K562 (cell line): ENCODE measurements at regions not wholly inside any gene's neighbourhood (a gene's known extent, or its start where the extent isn't known, plus 50 kb on each side); places are given as distances from the start of the nearest gene placed in this dataset.

Experiments used
- ATAC-seq: fragments of 200-7000 bp; cut with Tn5 transposase; 3 replicates; pipeline ENCODE4 v1.9.1; 2020; ENCODE audit warnings: moderate library complexity
- BruUV-seq: library from RNA; stranded (reverse); fragments of 400-500 nt; replicated peaks from 2 replicates; lab custom pipeline; 2021; lab: Mats Ljungman, UMichigan
- CTCF ChIA-PET: fragments of 300-600 bp; formaldehyde crosslinking; extraction: SDS; loops from one replicate; lab custom pipeline; 2021; ENCODE audit warnings: low intra/inter-chr PET ratio; lab: Yijun Ruan, JAX
- POLR2A ChIA-PET: fragments of 300-600, 350-650 bp; sonication (Branson Sonifier 250); formaldehyde crosslinking; extraction: SDS; loops from one replicate; lab custom pipeline; 2021; ENCODE audit warnings: antibody characterized with exemption, inconsistent platforms; lab: Yijun Ruan, JAX
- DNase-seq, 4 experiments: peaks; one replicate each; pipeline versions ENCODE4 v3.0.0 to v3.0.0-alpha.2; 2011 to 2018; ENCODE audit warnings: low spot score in 3 of 4, mixed read lengths in 3 of 4; ENCODE audit errors: extremely low read depth in 1 of 4
- FAIRE-seq: peaks from 2 replicates; lab custom pipeline; 2011; peaks lifted over from hg19 to GRCh38; lab: Jason Lieb, UNC
- H2AFZ ChIP-seq: 2 replicates; pipeline ENCODE4 v1.6.0; 2011; ENCODE audit warnings: low read depth, low read length, control low read depth, inconsistent platforms
- H3K27ac ChIP-seq: fragments of 200-600 bp; 3 replicates; pipeline ENCODE4 v1.8.0; 2011; ENCODE audit warnings: low read depth, mild to moderate bottlenecking, control low read depth, inconsistent platforms, low read length, moderate library complexity, mixed read lengths; ENCODE audit errors: extremely low read depth
- H3K27me3 ChIP-seq, 2 experiments: fragments of 300-600 bp in 1 of 2; 2 replicates in 1 of 2; 3 replicates in 1 of 2; pipeline versions ENCODE4 v1.6.0 to v1.8.0; 2011; ENCODE audit warnings: inconsistent platforms in 2 of 2, low read length in 2 of 2, mild to moderate bottlenecking in 1 of 2, mixed read lengths in 1 of 2, moderate library complexity in 1 of 2; ENCODE audit not compliant: control insufficient read depth in 2 of 2, insufficient read depth in 2 of 2
- H3K36me3 ChIP-seq: fragments of 300-600 bp; 3 replicates; pipeline ENCODE4 v1.8.0; 2011; ENCODE audit warnings: mild to moderate bottlenecking, low read length, inconsistent platforms; ENCODE audit not compliant: control insufficient read depth, insufficient read depth
- H3K4me1 ChIP-seq, 2 experiments: fragments of 200-600 bp in 1 of 2; replicated peaks in 1 of 2; 2 replicates in 1 of 2; 3 replicates in 1 of 2; pipeline versions ENCODE4 v1.5.1 to v1.8.0; 2011; ENCODE audit warnings: inconsistent platforms in 2 of 2, low read length in 2 of 2, mild to moderate bottlenecking in 1 of 2, mixed read lengths in 1 of 2, moderate library complexity in 1 of 2; ENCODE audit not compliant: control insufficient read depth in 2 of 2, insufficient read depth in 2 of 2
- H3K4me2 ChIP-seq: 2 replicates; pipeline ENCODE4 v1.6.1; 2011; ENCODE audit warnings: low read length, control low read depth, inconsistent platforms, mixed read lengths; ENCODE audit not compliant: insufficient read depth
- H3K4me3 ChIP-seq: fragments of 200-600 bp; sonication (generic), shearing (Covaris generic); 2 replicates; pipeline ENCODE4 v1.5.1; 2016; ENCODE audit warnings: control low read depth, inconsistent platforms
- H3K79me2 ChIP-seq: fragments of 200-600 bp; 3 replicates; pipeline ENCODE4 v1.8.0; 2011; ENCODE audit warnings: low read length, inconsistent platforms; ENCODE audit not compliant: control insufficient read depth, insufficient read depth
- H3K9ac ChIP-seq, 2 experiments: 2 replicates each; pipeline versions ENCODE4 v1.6.0 to v1.6.1; 2011; ENCODE audit warnings: low read depth in 2 of 2, low read length in 2 of 2, control low read depth in 1 of 2, inconsistent platforms in 1 of 2, mild to moderate bottlenecking in 1 of 2, mixed read lengths in 1 of 2; ENCODE audit not compliant: insufficient read depth in 1 of 2
- H3K9me1 ChIP-seq: one replicate; pipeline ENCODE4 v1.6.0; 2011; ENCODE audit warnings: inconsistent platforms, mild to moderate bottlenecking, low read length, moderate library complexity; ENCODE audit not compliant: control insufficient read depth, insufficient read depth
- H3K9me3 ChIP-seq: replicated peaks from 2 replicates; pipeline ENCODE4 v1.5.1; 2011; ENCODE audit warnings: low read depth, low read length, inconsistent platforms; ENCODE audit not compliant: control insufficient read depth, insufficient read depth
- H4K20me1 ChIP-seq: replicated peaks from 2 replicates; pipeline ENCODE4 v1.6.1; 2011; ENCODE audit warnings: low read length, inconsistent platforms, mixed read lengths; ENCODE audit not compliant: control insufficient read depth, insufficient read depth
- ATF7 ChIP-seq: fragments of 450-650 bp; IDR thresholded peaks from 2 replicates; pipeline ENCODE4 v1.7.1; 2014; ENCODE audit warnings: mild to moderate bottlenecking, moderate library complexity
- BHLHE40 ChIP-seq: IDR thresholded peaks from 2 replicates; pipeline ENCODE4 v1.6.1; 2011; ENCODE audit warnings: low read length, improper control_type of control experiment
- BRCA1 ChIP-seq, 2 experiments: fragments of 450-650 bp in 1 of 2; sonication (generic) in 1 of 2; formaldehyde crosslinking in 1 of 2; IDR thresholded peaks; 2 replicates each; pipeline versions ENCODE4 v1.5.0 to v1.6.1; 2017 to 2020; ENCODE audit warnings: mild to moderate bottlenecking in 1 of 2, missing genetic modification reagents in 1 of 2
- CBX5 ChIP-seq: IDR thresholded peaks from 2 replicates; pipeline ENCODE4 v1.6.1; 2014; ENCODE audit warnings: low read depth, borderline replicate concordance
- COPS2 ChIP-seq: fragments of 450-650 bp; conservative IDR thresholded peaks from 2 replicates; pipeline ENCODE4 v1.6.1; 2016; ENCODE audit warnings: mild to moderate bottlenecking, moderate library complexity
- ETS2 ChIP-seq: IDR thresholded peaks from 2 replicates; pipeline ENCODE4 v1.6.1; 2016; ENCODE audit warnings: borderline replicate concordance, missing genetic modification characterization, mild to moderate bottlenecking, moderate library complexity, missing compliant biosample characterization; ENCODE audit not compliant: poor library complexity, severe bottlenecking
- ETV5 ChIP-seq: sonication (generic); formaldehyde crosslinking; IDR thresholded peaks from 2 replicates; pipeline ENCODE4 v1.4.0; 2020; ENCODE audit warnings: low read depth, mild to moderate bottlenecking, missing genetic modification reagents
- EWSR1 ChIP-seq: fragments of 450-650 bp; IDR thresholded peaks from 2 replicates; pipeline ENCODE4 v1.6.1; 2018; ENCODE audit warnings: borderline replicate concordance, mild to moderate bottlenecking, low read depth, moderate library complexity; ENCODE audit not compliant: partially characterized antibody
- FIP1L1 ChIP-seq: fragments of 200-400 bp; formaldehyde crosslinking; IDR thresholded peaks from 2 replicates; pipeline ENCODE4 v1.6.1; 2018; ENCODE audit warnings: mild to moderate bottlenecking, low read depth, low read length; ENCODE audit not compliant: poor library complexity, severe bottlenecking
- GATAD2A ChIP-seq: fragments of 450-650 bp; IDR thresholded peaks from 2 replicates; pipeline ENCODE4 v1.6.1; 2017
- MXI1 ChIP-seq: IDR thresholded peaks from 2 replicates; pipeline ENCODE4 v1.6.1; 2011; ENCODE audit warnings: low read depth, mild to moderate bottlenecking, improper control_type of control experiment, low read length
- PHF21A ChIP-seq: fragments of 450-650 bp; IDR thresholded peaks from 2 replicates; pipeline ENCODE4 v1.6.1; 2017; ENCODE audit warnings: low read depth, borderline replicate concordance
- RBM15 ChIP-seq: fragments of 200-400 bp; formaldehyde crosslinking; IDR thresholded peaks from 2 replicates; pipeline ENCODE4 v1.6.1; 2018; ENCODE audit warnings: mild to moderate bottlenecking, low read length, moderate library complexity; ENCODE audit not compliant: insufficient read depth
- SIN3B ChIP-seq: fragments of 450-650 bp; IDR thresholded peaks from 2 replicates; pipeline ENCODE4 v1.6.1; 2017; ENCODE audit warnings: low read depth, mild to moderate bottlenecking, moderate library complexity
- USF2 ChIP-seq: sonication (generic); formaldehyde crosslinking; IDR thresholded peaks from 2 replicates; pipeline ENCODE4 v1.5.0; 2020; ENCODE audit warnings: missing genetic modification reagents
- ZNF445 ChIP-seq: fragments of 250-450 bp; sonication (Bioruptor Pico); IDR thresholded peaks from 2 replicates; pipeline ENCODE4 v1.4.0; 2020; ENCODE audit warnings: low read depth, mild to moderate bottlenecking, moderate library complexity
- ZNF551 ChIP-seq: fragments of 250-450 bp; sonication (Bioruptor Pico); IDR thresholded peaks from 2 replicates; pipeline ENCODE4 v1.5.0; 2021; ENCODE audit warnings: mild to moderate bottlenecking, moderate library complexity
- WGBS: fragments of 100-300 bp; shearing (Covaris generic); methylation state at CpG from one replicate; pipeline ENCODE4 v1.1.6; 2016; ENCODE audit warnings: low coverage, mixed read lengths; ENCODE audit not compliant: insufficient coverage; ENCODE audit errors: missing lambda C conversion rate; 5-methylcytosine and 5-hydroxymethylcytosine counted together
- in situ Hi-C: fragments of 300-500 bp; cut with MboI; formaldehyde crosslinking; loops from 4 replicates; pipeline ENCODE4 v1.15.0; 2018; ENCODE audit warnings: inconsistent platforms, mixed read lengths
- intact Hi-C: fragments of 100-400 bp; cut with micrococcal nuclease; formaldehyde crosslinking; loops from 2 replicates; pipeline ENCODE4 v1.14.2; 2022
- TF ChIP-seq, protein P1 (sequence below), 2 experiments: IDR thresholded peaks; 2 replicates each; pipeline ENCODE4 v1.6.1; 2011; ENCODE audit warnings: borderline replicate concordance in 1 of 2, control low read depth in 1 of 2, low read depth in 1 of 2, low read length in 1 of 2, mild to moderate bottlenecking in 1 of 2, mixed read lengths in 1 of 2, moderate library complexity in 1 of 2; ENCODE audit not compliant: insufficient read depth in 1 of 2, insufficient read length in 1 of 2, poor library complexity in 1 of 2, severe bottlenecking in 1 of 2; ENCODE audit errors: extremely low read depth in 1 of 2

DNA sequence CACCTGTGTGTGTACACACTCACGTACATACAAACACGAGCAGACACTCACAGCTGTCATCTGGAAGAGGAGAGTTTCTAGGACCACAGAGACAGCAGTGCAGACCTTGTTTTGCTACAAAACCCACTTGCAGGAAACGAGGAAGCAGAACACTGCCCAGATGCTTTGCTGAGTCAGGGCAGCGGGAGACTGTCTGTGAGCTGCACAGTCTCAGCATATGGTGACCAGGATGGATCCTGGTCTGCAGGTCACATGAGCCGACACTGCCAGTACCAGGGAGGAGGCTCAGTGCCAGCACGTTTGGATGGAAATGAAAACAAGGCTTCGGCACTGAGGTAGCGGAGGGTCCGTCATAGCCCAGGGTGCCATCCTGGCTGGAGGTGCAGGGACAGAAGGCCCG is 117.6 kb upstream of the DPP6 start:
- H2AFZ ChIP-seq, result no peak overlapping the region
- ChIA-PET POLR2A (no interaction called here), CTCF (no interaction called here)
- no peaks in the 10 kb centered on the region for H3K9me1 ChIP-seq
- no peak overlapping the region for H3K4me3 ChIP-seq
- intact Hi-C loops, result no loop called here
- FAIRE-seq (no peak), DNase-seq (no peak), ATAC-seq (no peak)
- WGBS, result 1% methylated on average over 10 of the region's 10 CpGs
- no peaks in the 10 kb centered on the region for H3K4me1 ChIP-seq
- H4K20me1 ChIP-seq, result no peaks in the 10 kb centered on the region
- in situ Hi-C loops, result no loop called here
- H3K27ac ChIP-seq, result no peak overlapping the region
- peaks cover 5 to 33% of the 10 kb centered on the region in 2 experiments for H3K27me3 ChIP-seq
- H3K9ac ChIP-seq, result no peak overlapping the region
- H3K79me2 ChIP-seq, result no peaks in the 10 kb centered on the region
- no TSS peak for BruUV-seq
- H3K4me2 ChIP-seq, result no peak overlapping the region
- no peaks in the 10 kb centered on the region for H3K9me3 ChIP-seq
- no peaks in the 10 kb centered on the region for H3K36me3 ChIP-seq
- TF ChIP-seq ZNF445 (CRISPR knock-in tag) (no peak), EWSR1 (no peak), PHF21A (no peak), CBX5 (no peak), RBM15 (no peak), FIP1L1 (no peak), MXI1 (no peak), ETS2 (tag) (no peak), ETV5 (CRISPR knock-in tag) (no peak), SIN3B (no peak), BRCA1 (IDR thresholded peaks at IDR 0.05) (no peak), BRCA1 (CRISPR knock-in tag; IDR thresholded peaks at IDR 0.05) (no peak), USF2 (CRISPR knock-in tag) (no peak), ZNF551 (CRISPR knock-in tag) (no peak), GATAD2A (no peak), ATF7 (no peak), BHLHE40 (no peak), COPS2 (no peak)
- TF ChIP-seq, protein P1, sequence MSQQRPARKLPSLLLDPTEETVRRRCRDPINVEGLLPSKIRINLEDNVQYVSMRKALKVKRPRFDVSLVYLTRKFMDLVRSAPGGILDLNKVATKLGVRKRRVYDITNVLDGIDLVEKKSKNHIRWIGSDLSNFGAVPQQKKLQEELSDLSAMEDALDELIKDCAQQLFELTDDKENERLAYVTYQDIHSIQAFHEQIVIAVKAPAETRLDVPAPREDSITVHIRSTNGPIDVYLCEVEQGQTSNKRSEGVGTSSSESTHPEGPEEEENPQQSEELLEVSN (IDR thresholded peaks at IDR 0.05; ENCODE audit: borderline replicate concordance in 1 of 2, extremely low read depth in 1 of 2, insufficient read depth in 1 of 2, insufficient read length in 1 of 2, low read depth in 1 of 2, low read length in 1 of 2, poor library complexity in 1 of 2, severe bottlenecking in 1 of 2), result no peak
- TF ChIP-seq, all 486 proteins: peak for 0
